ENCODE measurements at regions not wholly inside any gene's neighbourhood (a gene's known extent, or its start where the extent isn't known, plus 50 kb on each side); places are given as distances from the start of the nearest gene placed in this dataset.

DNA sequence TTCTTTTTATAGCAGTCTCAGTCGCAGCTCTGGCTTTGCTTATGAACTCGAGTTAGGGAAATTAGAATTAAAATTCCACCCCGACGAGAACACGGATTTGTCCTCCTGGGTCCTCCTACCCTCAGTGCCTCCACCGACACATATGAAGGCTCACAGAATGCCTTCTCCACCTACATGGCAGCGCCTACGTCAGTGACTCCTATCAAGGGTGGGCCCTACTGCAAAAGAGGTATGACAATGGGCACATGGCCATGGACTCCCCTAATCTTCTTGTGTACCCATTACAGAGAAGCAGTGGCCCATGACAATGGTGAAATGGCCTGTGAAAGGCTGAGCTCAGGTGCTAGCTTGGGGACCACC, 173.0 kb upstream of the TLE3 start:
- Histone ChIP-seq H3K9ac (no peak overlapping the region), H3K36me3 (ENCODE audit: control insufficient read depth, insufficient read depth, low read length) (no peaks in the 10 kb centered on the region), H3K27ac (no peak overlapping the region), H3K27me3 (ENCODE audit: control insufficient read depth, insufficient read depth, low read length) (no peaks in the 10 kb centered on the region), H3K9me3 (ENCODE audit: control insufficient read depth, low read length) (no peaks in the 10 kb centered on the region), H2AFZ (no peak overlapping the region), H3K4me3 (ENCODE audit: low read depth, low read length) (no peak overlapping the region), H3K4me2 (ENCODE audit: low read length) (no peak overlapping the region), H3K79me2 (no peaks in the 10 kb centered on the region), H3K4me1 (no peaks in the 10 kb centered on the region)
- TF ChIP-seq, protein P1, sequence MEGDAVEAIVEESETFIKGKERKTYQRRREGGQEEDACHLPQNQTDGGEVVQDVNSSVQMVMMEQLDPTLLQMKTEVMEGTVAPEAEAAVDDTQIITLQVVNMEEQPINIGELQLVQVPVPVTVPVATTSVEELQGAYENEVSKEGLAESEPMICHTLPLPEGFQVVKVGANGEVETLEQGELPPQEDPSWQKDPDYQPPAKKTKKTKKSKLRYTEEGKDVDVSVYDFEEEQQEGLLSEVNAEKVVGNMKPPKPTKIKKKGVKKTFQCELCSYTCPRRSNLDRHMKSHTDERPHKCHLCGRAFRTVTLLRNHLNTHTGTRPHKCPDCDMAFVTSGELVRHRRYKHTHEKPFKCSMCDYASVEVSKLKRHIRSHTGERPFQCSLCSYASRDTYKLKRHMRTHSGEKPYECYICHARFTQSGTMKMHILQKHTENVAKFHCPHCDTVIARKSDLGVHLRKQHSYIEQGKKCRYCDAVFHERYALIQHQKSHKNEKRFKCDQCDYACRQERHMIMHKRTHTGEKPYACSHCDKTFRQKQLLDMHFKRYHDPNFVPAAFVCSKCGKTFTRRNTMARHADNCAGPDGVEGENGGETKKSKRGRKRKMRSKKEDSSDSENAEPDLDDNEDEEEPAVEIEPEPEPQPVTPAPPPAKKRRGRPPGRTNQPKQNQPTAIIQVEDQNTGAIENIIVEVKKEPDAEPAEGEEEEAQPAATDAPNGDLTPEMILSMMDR (IDR thresholded peaks at IDR 0.05): no peak

DNA sequence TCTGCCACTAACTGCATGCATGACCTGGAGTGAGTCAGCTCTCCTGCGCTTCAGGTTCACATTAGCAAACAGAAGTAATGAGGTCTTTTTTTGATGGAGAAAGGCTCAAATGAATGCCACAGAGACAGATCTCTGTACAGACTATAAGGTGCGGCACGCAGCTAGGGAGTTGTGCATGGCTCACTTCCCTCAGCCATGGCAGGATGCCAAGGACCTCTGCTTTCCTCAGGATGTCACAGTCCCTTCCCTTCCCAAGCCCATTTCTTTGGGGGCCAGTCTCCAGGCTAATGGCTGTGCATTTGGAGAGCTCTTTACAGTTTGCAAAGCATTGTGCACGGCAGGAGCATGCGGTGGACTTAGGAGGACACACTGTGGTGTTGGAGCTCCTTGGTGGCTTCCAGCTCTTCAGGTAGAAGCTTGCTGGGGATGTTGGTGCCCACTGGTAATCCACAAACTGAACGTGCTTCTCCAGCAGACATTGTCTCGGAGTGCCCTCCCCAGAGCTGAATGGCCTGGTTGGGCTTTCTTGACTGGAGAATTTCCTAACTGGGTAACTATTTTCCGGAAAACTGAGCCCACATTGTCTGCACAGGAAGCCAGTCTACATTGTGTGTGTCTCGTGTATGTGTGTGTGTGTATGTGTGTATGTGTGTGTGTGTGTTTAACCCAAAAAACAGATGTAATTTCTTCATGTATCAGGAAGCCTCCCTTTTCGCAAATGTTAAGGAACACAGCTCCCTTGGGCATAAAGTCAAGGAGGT, 172.5 kb upstream of the TLE3 start:
- H3K4me3 ChIP-seq (ENCODE audit: low read depth, low read length): no peak overlapping the region
- no peaks in the 10 kb centered on the region for H3K9me3 ChIP-seq (ENCODE audit: control insufficient read depth, low read length)
- no peaks in the 10 kb centered on the region for H3K79me2 ChIP-seq
- H3K27me3 ChIP-seq (ENCODE audit: control insufficient read depth, insufficient read depth, low read length): no peaks in the 10 kb centered on the region
- no peak overlapping the region for H3K27ac ChIP-seq
- no peak overlapping the region for H2AFZ ChIP-seq
- no peaks in the 10 kb centered on the region for H3K4me1 ChIP-seq
- no peaks in the 10 kb centered on the region for H3K36me3 ChIP-seq (ENCODE audit: control insufficient read depth, insufficient read depth, low read length)
- no peak overlapping the region for H3K4me2 ChIP-seq (ENCODE audit: low read length)
- no peak overlapping the region for H3K9ac ChIP-seq
- TF ChIP-seq, protein P1 (IDR thresholded peaks at IDR 0.05): no peak

DNA sequence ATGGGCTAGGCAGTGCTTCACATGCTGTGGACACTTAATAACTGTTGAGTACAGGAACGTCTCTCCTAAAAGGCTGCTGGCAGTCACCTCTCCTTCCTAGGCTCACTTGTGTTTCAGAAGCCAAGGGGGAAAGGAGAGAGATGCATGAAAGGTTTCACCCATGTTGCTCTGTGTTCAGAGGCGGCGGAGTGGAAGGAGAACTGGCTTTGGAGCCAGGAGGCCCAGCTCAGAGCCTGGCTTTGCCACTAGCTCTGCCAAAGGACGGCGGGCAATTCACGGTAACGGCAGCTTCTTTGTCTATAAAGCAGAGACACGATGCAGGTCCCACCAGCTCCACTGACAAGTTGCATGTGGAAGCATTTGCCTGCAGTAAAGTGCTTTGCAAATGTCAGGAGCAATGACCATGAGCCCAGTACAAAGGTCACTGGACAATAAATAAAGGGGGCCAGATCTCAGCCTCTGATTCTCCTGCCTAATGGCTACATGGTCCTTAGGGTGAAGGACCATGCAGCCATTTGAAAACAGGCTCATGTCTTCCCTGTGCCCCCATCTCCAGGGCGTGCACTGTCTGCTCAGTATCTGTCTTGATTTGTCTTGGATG, 171.7 kb upstream of the TLE3 start:
- no peak overlapping the region for H3K27ac ChIP-seq
- H3K27me3 ChIP-seq (ENCODE audit: control insufficient read depth, insufficient read depth, low read length): no peaks in the 10 kb centered on the region
- no peak overlapping the region for H3K9ac ChIP-seq
- TF ChIP-seq, protein P1 (IDR thresholded peaks at IDR 0.05): no peak
- no peaks in the 10 kb centered on the region for H3K79me2 ChIP-seq
- H3K36me3 ChIP-seq (ENCODE audit: control insufficient read depth, insufficient read depth, low read length): no peaks in the 10 kb centered on the region
- no peak overlapping the region for H3K4me2 ChIP-seq (ENCODE audit: low read length)
- H3K4me1 ChIP-seq: no peaks in the 10 kb centered on the region
- no peak overlapping the region for H2AFZ ChIP-seq
- H3K9me3 ChIP-seq (ENCODE audit: control insufficient read depth, low read length): no peaks in the 10 kb centered on the region
- no peak overlapping the region for H3K4me3 ChIP-seq (ENCODE audit: low read depth, low read length)

DNA sequence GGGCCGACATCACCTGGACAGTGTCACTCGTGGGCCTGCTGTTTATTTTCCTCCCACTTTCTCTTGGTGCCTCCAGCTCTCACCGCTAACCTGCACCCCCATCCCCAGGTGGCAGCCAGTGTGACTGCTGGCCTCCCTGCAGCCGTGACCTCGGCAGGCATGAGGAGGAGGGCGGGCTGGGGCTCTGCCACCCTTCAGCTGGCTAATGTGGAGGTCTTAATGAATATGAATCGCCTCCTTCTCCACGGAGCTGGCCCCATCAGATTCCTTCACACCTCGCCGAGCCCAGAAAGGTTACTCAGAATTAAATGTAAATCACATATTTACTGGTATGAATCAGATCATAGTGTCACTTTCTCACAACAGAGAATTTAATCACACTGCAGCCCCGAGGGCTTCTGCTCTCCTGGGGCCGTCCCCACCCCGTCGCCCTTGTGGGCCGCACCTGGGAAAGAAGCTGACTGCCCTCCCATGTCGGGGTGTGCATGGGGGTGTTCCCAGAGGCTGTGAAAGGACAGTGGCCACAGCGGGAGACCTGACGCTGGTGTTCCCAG, 171.1 kb upstream of the TLE3 start:
- Histone ChIP-seq H3K9ac (no peak overlapping the region), H3K4me1 (no peaks in the 10 kb centered on the region), H3K27me3 (ENCODE audit: control insufficient read depth, insufficient read depth, low read length) (no peaks in the 10 kb centered on the region), H3K4me2 (ENCODE audit: low read length) (no peak overlapping the region), H3K27ac (no peak overlapping the region), H2AFZ (no peak overlapping the region), H3K36me3 (ENCODE audit: control insufficient read depth, insufficient read depth, low read length) (no peaks in the 10 kb centered on the region), H3K79me2 (no peaks in the 10 kb centered on the region), H3K4me3 (ENCODE audit: low read depth, low read length) (no peak overlapping the region), H3K9me3 (ENCODE audit: control insufficient read depth, low read length) (no peaks in the 10 kb centered on the region)
- TF ChIP-seq, protein P1 (IDR thresholded peaks at IDR 0.05): no peak

Data from parathyroid adenoma (tissue), 2 donors.